Mucosa of rectum (tissue), 2 donors: ENCODE measurements at regions not wholly inside any gene's neighbourhood (a gene's known extent, or its start where the extent isn't known, plus 50 kb on each side); places are given as distances from the start of the nearest gene placed in this dataset.

Experiments
- H3K27ac ChIP-seq, 2 donors: one replicate each; pipeline ENCODE4 v1.7.0; 2013; ENCODE audit warnings: inconsistent platforms in 2 of 2, low read depth in 2 of 2, low read length in 2 of 2
- H3K27me3 ChIP-seq, 2 donors: one replicate each; pipeline ENCODE4 v1.7.0; 2013; ENCODE audit warnings: low read length in 2 of 2; ENCODE audit not compliant: control insufficient read depth in 2 of 2, insufficient read depth in 2 of 2
- H3K36me3 ChIP-seq, 2 donors: one replicate each; pipeline ENCODE4 v1.7.0; 2013; ENCODE audit warnings: low read length in 2 of 2; ENCODE audit not compliant: control insufficient read depth in 2 of 2, insufficient read depth in 2 of 2
- H3K4me1 ChIP-seq, 2 donors: one replicate each; pipeline ENCODE4 v1.7.0; 2013; ENCODE audit warnings: low read length in 2 of 2, mild to moderate bottlenecking in 1 of 2; ENCODE audit not compliant: control insufficient read depth in 2 of 2, insufficient read depth in 2 of 2
- H3K4me3 ChIP-seq, 2 donors: one replicate each; pipeline ENCODE4 v1.7.0; 2013; ENCODE audit warnings: low read length in 2 of 2
- H3K9ac ChIP-seq, 2 donors: one replicate each; pipeline ENCODE4 v1.7.0; 2013; ENCODE audit warnings: low read length in 2 of 2, low read depth in 1 of 2, mild to moderate bottlenecking in 1 of 2
- H3K9me3 ChIP-seq, 2 donors: one replicate each; pipeline ENCODE4 v1.7.0; 2013; ENCODE audit warnings: low read length in 2 of 2; ENCODE audit not compliant: control insufficient read depth in 2 of 2
- donor health status: healthy.
- donor health status: Normal muscosa, but diverticular disease.

GRCh38 chrX:4373791-4374190, 660.3 kb upstream of the PRKX start:
- no peak overlapping the region for H3K27ac ChIP-seq
- no peaks in the 10 kb centered on the region for H3K36me3 ChIP-seq
- H3K4me1 ChIP-seq: no peaks in the 10 kb centered on the region
- no peak overlapping the region for H3K9ac ChIP-seq
- H3K9me3 ChIP-seq: no peaks in the 10 kb centered on the region
- H3K4me3 ChIP-seq: no peak overlapping the region
- H3K27me3 ChIP-seq: no peaks in the 10 kb centered on the region

- Histone ChIP-seq H3K4me1 (no peaks in the 10 kb centered on the region), H3K36me3 (no peaks in the 10 kb centered on the region), H3K4me3 (no peak overlapping the region), H3K27ac (no peak overlapping the region), H3K9me3 (peaks cover 2 to 3% of the 10 kb centered on the region in 2 donors), H3K9ac (no peak overlapping the region), H3K27me3 (no peaks in the 10 kb centered on the region)
These were observed 645.1 kb upstream of the PRKX start for GRCh38 chrX:4358577-4358976.

- no peak overlapping the region for H3K4me3 ChIP-seq
- H3K36me3 ChIP-seq: no peaks in the 10 kb centered on the region
- no peak overlapping the region for H3K27ac ChIP-seq
- H3K9ac ChIP-seq: no peak overlapping the region
- H3K9me3 ChIP-seq: no peaks in the 10 kb centered on the region
- no peaks in the 10 kb centered on the region for H3K4me1 ChIP-seq
- H3K27me3 ChIP-seq: no peaks in the 10 kb centered on the region
These were observed 609.5 kb upstream of the PRKX start for GRCh38 chrX:4322916-4323315.

GRCh38 chrX:4320436-4320947, 607.0 kb upstream of the PRKX start:
- H3K9ac ChIP-seq: no peak overlapping the region
- H3K36me3 ChIP-seq: no peaks in the 10 kb centered on the region
- H3K4me1 ChIP-seq: no peaks in the 10 kb centered on the region
- no peak overlapping the region for H3K27ac ChIP-seq
- no peak overlapping the region for H3K4me3 ChIP-seq
- H3K27me3 ChIP-seq: no peaks in the 10 kb centered on the region
- H3K9me3 ChIP-seq: no peaks in the 10 kb centered on the region

- no peak overlapping the region for H3K9ac ChIP-seq
- no peak overlapping the region for H3K27ac ChIP-seq
- no peaks in the 10 kb centered on the region for H3K27me3 ChIP-seq
- no peaks in the 10 kb centered on the region for H3K36me3 ChIP-seq
- no peak overlapping the region for H3K4me3 ChIP-seq
- H3K4me1 ChIP-seq: no peaks in the 10 kb centered on the region
- H3K9me3 ChIP-seq: no peaks in the 10 kb centered on the region
These were observed 602.4 kb upstream of the PRKX start for GRCh38 chrX:4315891-4316290.

- H3K9ac ChIP-seq: no peak overlapping the region
- H3K27ac ChIP-seq: no peak overlapping the region
- no peak overlapping the region for H3K4me3 ChIP-seq
- no peaks in the 10 kb centered on the region for H3K27me3 ChIP-seq
- no peaks in the 10 kb centered on the region for H3K9me3 ChIP-seq
- H3K36me3 ChIP-seq: no peaks in the 10 kb centered on the region
- no peaks in the 10 kb centered on the region for H3K4me1 ChIP-seq
These were observed 601.1 kb upstream of the PRKX start for GRCh38 chrX:4314586-4314985.

GRCh38 chrX:4277122-4277521, 563.7 kb upstream of the PRKX start:
- no peaks in the 10 kb centered on the region for H3K4me1 ChIP-seq
- no peak overlapping the region for H3K27ac ChIP-seq
- no peaks in the 10 kb centered on the region for H3K27me3 ChIP-seq
- no peaks in the 10 kb centered on the region for H3K9me3 ChIP-seq
- H3K36me3 ChIP-seq: no peaks in the 10 kb centered on the region
- H3K4me3 ChIP-seq: no peak overlapping the region
- no peak overlapping the region for H3K9ac ChIP-seq

GRCh38 chrX:4268676-4269075, 555.2 kb upstream of the PRKX start:
- no peak overlapping the region for H3K4me3 ChIP-seq
- H3K27me3 ChIP-seq: no peaks in the 10 kb centered on the region
- H3K9me3 ChIP-seq: no peaks in the 10 kb centered on the region
- H3K27ac ChIP-seq: no peak overlapping the region
- H3K4me1 ChIP-seq: no peaks in the 10 kb centered on the region
- H3K36me3 ChIP-seq: no peaks in the 10 kb centered on the region
- no peak overlapping the region for H3K9ac ChIP-seq

- H3K9ac ChIP-seq: no peak overlapping the region
- H3K27me3 ChIP-seq: no peaks in the 10 kb centered on the region
- H3K36me3 ChIP-seq: no peaks in the 10 kb centered on the region
- no peaks in the 10 kb centered on the region for H3K4me1 ChIP-seq
- no peak overlapping the region for H3K27ac ChIP-seq
- no peak overlapping the region for H3K4me3 ChIP-seq
- no peaks in the 10 kb centered on the region for H3K9me3 ChIP-seq
These were observed 551.6 kb upstream of the PRKX start for GRCh38 chrX:4265036-4265435.

- H3K36me3 ChIP-seq: no peaks in the 10 kb centered on the region
- H3K9me3 ChIP-seq: no peaks in the 10 kb centered on the region
- no peaks in the 10 kb centered on the region for H3K4me1 ChIP-seq
- no peak overlapping the region for H3K4me3 ChIP-seq
- no peaks in the 10 kb centered on the region for H3K27me3 ChIP-seq
- no peak overlapping the region for H3K9ac ChIP-seq
- no peak overlapping the region for H3K27ac ChIP-seq
These were observed 549.8 kb upstream of the PRKX start for GRCh38 chrX:4263030-4263803.
